ENCODE measurements at regions not wholly inside any gene's neighbourhood (a gene's known extent, or its start where the extent isn't known, plus 50 kb on each side); places are given as distances from the start of the nearest gene placed in this dataset.

- intact Hi-C loops (cut with micrococcal nuclease), result no loop called here
- no peak for DNase-seq
- Mint-ChIP-seq H3K36me3 (ENCODE audit: low read depth) (no peaks in the 10 kb centered on the region), H3K9me3 (peaks cover under 1% of the 10 kb centered on the region), H3K4me1 (ENCODE audit: low read depth) (no peaks in the 10 kb centered on the region), H3K27ac (no peak overlapping the region), H3K4me3 (no peak overlapping the region), H3K27me3 (ENCODE audit: low read depth) (peaks cover under 1% of the 10 kb centered on the region)
- CTCF ChIA-PET, result no interaction called here
These were observed 60.1 kb upstream of the GTSF1L start for GRCh38 chr20:43786885-43787284.

GRCh38 chr20:43781215-43781614 lies 54.4 kb upstream of the GTSF1L start:
- no peaks in the 10 kb centered on the region for H3K27me3 Mint-ChIP-seq (ENCODE audit: low read depth)
- H3K36me3 Mint-ChIP-seq (ENCODE audit: low read depth), result no peaks in the 10 kb centered on the region
- intact Hi-C loops (cut with micrococcal nuclease), result no loop called here
- H3K4me3 Mint-ChIP-seq, result no peak overlapping the region
- CTCF ChIA-PET, result interaction anchor here (2.7 kb wide), 1 partner anchor 31 kb away, joined by 9 read pairs; no protein-coding TSS in a partner anchor
- H3K4me1 Mint-ChIP-seq (ENCODE audit: low read depth), result no peaks in the 10 kb centered on the region
- H3K9me3 Mint-ChIP-seq, result peaks cover 19% of the 10 kb centered on the region
- DNase-seq, result no peak
- no peak overlapping the region for H3K27ac Mint-ChIP-seq

- no peak overlapping the region for H3K27ac Mint-ChIP-seq
- intact Hi-C loops (cut with micrococcal nuclease), result no loop called here
- H3K36me3 Mint-ChIP-seq (ENCODE audit: low read depth), result no peaks in the 10 kb centered on the region
- DNase-seq, result no peak
- H3K9me3 Mint-ChIP-seq, result peaks cover 19% of the 10 kb centered on the region
- H3K4me1 Mint-ChIP-seq (ENCODE audit: low read depth), result no peaks in the 10 kb centered on the region
- no peak overlapping the region for H3K4me3 Mint-ChIP-seq
- CTCF ChIA-PET, result interaction anchor here (1.2 kb wide), 1 partner anchor 29 kb away, joined by 3 read pairs; no protein-coding TSS in a partner anchor
- H3K27me3 Mint-ChIP-seq (ENCODE audit: low read depth), result no peaks in the 10 kb centered on the region
These were observed 51.6 kb upstream of the GTSF1L start for GRCh38 chr20:43778375-43778774.

- H3K4me1 Mint-ChIP-seq (ENCODE audit: low read depth), result no peaks in the 10 kb centered on the region
- peaks cover 4% of the 10 kb centered on the region for H3K27me3 Mint-ChIP-seq (ENCODE audit: low read depth)
- intact Hi-C loops (cut with micrococcal nuclease), result no loop called here
- DNase-seq, result no peak
- no peaks in the 10 kb centered on the region for H3K36me3 Mint-ChIP-seq (ENCODE audit: low read depth)
- no peak overlapping the region for H3K4me3 Mint-ChIP-seq
- CTCF ChIA-PET, result no interaction called here
- H3K9me3 Mint-ChIP-seq, result peaks cover 19% of the 10 kb centered on the region
- no peak overlapping the region for H3K27ac Mint-ChIP-seq
These were observed 49.9 kb upstream of the GTSF1L start for GRCh38 chr20:43776691-43777090.
